Activated CD4-positive, alpha-beta T cell treated with anti-CD3 and anti-CD28 coated beads for 4 hours (primary cell): ENCODE measurements at regions not wholly inside any gene's neighbourhood (a gene's known extent, or its start where the extent isn't known, plus 50 kb on each side); places are given as distances from the start of the nearest gene placed in this dataset.

ENCODE experiments used
- DNase-seq, 2 donors: peaks; one replicate each; pipeline ENCODE4 v3.0.0-alpha.2; 2020

DNA sequence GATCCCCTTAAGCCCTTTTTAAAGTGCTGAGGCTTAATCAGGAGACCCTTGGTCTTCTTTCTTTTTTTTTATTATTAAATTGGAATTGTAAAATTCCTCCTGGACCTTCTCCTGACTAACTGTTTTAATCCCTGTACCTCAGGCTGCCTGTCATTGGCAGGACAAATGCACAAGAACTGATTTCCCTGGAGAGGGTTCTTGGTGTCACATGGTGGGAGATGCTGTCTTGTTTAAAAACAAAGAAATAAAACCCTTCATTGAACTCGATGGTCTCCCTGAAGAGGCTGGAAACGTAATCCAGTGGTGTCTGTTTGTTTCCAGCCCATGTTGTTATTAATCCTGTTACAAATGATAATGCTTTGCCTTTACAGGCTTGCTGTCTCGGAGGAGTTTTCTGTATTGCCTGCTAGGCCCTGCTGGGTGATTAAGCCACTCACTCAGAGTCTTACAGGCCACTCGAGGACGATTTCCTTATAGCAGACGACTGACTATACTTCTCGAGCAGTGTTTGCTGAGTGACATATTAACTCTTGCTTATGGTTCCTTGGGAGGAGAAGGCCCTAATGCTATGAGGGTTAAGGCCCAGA is 100.5 kb upstream of the MGAT5 start:
- no peak for DNase-seq

DNA sequence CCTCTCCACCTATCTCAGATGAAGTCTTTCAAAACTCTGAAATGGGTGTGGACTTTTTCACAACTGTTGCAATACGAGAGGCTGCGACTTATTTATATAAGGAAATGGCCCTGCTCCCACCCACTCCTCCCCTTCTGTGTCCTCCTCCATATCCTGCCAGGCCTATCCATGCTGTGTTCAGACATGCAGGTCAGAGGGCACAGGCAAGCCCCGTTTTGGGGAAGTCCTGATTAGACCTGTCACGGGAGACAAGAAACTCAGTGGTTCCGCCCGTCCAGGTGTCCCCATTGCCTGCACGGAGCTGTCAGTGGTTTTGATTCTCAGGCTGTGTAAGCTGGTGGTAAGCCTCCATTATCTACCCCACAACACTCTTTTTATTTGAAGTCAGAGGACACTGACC is 99.6 kb upstream of the MGAT5 start:
- DNase-seq = no peak

DNA sequence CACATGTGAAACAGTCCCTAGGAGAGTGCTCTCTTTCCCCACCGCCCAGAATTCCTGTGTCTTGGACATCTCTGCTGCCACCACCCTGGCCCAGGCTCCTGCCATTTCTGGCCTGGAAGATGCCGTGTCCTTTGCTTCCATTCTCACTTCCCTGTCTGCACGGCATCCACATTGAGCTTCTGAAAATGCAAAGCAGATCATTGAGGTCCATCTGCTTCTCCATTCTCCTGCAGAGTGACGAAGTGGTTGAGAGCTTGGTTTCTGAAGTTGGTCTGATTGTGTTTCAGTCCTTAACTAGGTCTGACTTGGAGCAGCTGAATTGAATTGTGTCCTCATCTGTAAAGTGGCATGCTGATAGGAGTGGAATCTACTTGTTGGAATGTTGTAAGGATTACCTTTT is 98.7 kb upstream of the MGAT5 start:
- no peak for DNase-seq

DNA sequence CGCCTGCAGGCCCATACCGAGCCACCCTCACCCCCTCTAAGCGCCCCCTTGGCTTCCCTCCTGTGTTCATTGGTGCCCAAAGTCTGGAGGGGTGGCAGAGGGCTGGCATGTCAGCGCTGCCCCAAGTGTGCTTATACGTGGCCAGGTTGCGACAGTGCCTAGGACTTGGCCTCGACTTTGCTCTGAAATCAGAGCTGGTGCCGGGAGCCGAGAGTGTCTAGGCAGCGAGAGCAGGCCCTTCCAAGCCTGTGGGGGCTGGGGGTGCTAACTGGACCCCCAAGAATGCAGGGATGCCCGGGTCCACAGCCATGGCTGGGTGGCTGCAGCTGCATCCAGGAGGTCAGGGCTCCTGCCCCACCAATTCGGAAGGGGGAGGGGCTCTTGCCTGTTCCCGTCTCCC is 95.6 kb upstream of the MGAT5 start:
- DNase-seq = no peak

DNA sequence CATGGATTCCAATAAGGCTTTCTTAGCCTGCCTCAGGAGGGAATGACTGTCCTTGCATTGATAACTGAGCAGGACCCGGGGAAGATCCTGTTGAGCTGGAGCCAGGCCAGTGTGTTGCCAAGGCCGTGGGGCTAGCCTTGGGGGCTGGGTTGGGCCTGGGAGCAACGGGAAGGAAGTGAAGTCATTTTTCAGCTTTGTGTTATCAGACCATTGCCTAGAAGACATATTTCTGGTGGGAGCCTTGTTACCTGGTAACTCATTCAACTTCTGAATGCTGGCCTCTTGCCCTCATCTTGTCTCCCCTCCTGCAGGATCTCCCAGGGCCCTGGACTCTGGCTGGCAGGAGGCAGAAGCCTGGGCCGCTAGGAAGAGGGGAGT is 92.7 kb upstream of the MGAT5 start:
- no peak for DNase-seq

DNA sequence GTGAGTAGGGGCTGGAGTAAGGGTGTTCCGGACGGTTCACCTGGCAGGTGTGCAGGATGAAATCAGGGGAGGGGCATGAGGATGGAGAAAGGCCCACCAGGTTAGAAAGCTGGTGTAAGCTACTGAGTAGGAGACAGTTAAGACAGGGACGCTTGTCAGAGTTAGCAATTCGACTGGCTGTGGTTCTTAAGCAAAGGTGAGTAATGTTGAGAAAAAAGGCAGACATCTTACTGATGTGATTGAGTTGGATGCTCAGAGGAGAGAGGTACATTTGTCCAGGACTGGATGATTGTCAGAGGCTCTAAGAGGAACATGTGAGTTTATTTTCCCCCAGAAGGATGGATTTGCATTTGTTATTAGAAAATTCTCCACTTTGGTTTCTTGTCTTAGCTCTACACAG is 90.5 kb upstream of the MGAT5 start:
- DNase-seq = no peak

DNA sequence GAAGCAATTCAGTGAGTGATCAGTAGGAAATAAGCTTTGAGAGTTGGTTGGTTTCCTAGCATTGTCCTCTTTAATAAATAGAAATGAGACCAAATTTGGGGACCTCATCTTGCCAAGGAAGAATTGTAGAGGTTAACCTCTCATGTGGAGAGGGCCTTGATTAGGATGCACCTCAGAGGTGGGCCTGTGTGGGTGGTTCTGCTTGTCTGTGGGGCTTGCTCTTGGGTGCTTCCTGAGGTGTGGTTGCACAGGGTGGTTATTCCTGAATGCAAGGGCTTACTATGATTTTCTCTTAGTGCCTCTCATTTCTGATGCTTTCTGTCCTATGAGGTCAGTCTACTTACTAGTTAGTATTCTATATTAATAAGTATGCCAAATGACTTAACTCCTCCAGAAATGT is 89.6 kb upstream of the MGAT5 start:
- DNase-seq = no peak

DNA sequence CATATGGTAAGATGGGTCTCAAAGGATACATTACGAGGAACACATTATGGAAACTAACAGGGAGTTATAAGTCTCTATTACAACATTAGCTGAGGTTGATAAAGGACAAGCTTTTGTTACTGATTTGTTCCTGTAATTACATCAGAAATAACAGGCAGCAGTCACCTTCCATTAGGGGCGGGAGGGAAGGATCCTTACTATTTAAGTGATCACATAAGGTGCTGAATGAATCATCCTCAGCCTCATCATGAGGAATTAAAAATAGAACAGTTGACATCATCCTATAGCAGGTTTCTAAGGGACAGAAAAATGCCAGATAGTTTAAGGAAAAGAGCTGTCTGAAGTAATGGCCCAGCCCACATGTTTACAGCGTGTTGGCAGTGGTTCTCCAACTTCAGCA is 86.9 kb upstream of the MGAT5 start:
- no peak for DNase-seq

DNA sequence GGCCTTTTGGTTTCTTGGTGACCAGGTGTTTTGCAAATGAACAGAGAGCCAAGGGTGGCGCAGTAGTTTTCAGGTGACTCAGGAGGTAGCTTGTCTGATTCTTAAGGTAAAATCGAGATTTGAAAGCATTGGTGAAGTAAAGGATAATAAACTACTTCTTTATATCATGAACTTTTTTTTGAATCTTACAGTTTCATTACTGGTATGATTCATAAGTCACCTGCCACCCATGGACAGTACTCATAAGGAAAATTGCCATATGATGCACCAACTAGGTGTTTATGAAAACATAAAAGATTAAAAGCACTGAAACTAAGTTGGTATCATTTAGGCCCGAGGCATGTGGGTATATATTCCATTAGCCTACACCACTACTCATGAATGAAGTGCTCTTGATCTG is 84.1 kb upstream of the MGAT5 start:
- DNase-seq = no peak

DNA sequence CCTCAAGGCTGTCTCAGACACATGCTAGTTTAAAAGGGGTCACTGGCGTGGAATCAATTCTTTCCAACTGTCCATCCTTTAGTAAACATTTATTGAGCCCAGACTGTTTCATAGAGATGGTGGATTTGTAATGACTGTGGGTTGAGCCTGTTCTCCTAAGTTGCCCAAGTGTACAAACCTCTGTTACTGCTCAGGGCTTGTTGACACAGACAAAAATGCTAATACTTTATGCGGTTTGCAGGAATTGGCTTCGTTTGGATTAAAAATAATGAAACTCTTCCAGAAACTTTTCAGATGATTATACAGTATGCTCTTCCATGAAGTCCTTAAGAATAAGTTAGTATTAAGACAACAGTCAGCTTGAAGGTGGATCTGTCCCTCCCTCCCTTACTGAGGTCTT is 83.6 kb upstream of the MGAT5 start:
- no peak for DNase-seq

DNA sequence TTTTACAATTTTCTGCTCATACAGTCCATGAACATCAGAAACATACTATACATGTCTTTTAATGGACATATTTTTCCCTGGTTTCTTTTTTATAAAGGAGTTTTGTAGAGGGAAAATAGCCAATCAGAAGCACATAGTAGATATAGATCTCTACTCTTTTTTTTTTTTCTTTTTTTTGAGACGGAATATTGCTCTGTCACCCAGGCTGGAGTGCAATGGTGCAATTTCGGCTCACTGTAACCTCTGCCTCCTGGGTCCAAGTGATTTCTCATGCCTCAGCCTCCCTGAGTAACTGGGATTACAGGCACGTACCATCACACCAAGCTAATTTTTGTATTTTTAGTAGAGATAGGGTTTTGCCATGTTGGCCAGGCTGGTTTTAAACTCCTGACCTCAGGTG is 83.2 kb upstream of the MGAT5 start:
- DNase-seq = no peak

DNA sequence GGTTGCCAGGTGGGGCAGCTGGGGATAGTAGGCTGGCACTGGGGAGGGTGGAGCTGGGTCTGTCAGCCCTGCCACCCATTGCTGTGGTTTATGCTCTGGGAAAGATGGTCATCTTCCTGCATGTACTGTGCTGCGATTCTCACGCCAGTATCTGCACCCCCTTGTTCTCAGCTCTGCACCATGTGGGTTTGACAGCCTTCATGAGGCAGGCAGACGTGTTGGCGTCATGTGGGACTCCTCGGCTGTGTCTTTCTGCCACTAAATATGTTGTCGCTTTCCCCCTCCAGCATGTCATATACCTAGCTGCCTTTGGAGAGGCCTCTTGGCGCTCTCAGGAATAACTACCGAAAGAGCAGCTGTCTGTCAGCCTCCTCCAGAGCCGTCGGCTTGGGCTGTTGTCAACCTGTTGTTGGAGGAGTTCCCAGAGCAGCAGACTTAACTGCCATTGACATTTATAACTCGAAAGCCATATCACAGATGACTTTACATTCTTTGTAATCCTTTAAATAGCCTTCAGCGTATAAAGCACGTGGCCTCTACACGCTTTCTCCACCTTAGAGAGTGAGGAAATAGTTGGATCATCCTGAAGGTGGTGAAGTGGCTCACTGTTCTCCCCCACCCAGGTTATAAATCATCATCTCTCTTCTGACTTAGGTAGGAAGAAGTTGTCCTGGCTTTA is 80.4 kb upstream of the MGAT5 start:
- no peak for DNase-seq

DNA sequence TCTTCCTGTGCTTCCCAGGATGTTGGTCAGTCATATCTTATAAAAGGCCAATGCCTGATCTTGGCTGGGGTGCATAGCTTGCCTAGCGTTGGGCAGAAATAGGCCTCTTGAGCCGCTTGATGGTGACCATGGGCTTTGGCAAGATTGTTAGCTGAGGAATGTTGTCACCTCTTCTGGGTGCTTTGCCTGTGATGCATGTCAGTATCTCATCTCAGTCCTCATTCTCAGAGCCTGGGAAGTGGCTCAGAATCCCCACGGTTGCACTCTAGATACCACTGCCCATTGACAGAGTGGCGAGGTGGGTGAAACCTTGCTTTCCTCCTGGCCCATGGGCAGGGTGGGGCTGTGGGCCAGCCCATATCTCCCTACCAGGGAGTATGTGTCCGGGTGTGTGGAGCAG is 79.2 kb upstream of the MGAT5 start:
- DNase-seq = no peak

DNA sequence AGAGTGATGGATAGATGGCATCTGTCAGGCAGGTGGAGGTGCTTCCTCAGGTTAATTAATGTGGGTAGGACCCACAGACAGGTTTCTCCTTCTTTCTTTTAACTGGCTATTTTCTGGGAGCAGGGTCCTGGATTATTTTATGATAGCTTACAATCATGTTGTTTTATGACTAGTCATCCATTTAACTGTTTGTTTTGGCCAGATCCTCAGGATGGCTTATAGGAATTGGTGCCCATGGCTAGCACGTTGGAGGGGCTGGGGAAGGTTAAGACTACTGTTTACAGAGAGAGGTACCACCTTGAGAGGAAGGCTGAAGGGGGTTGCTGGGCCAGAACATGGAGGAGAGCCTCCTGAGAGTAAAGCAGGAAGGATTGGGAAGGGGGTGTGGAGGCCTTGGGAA is 78.0 kb upstream of the MGAT5 start:
- DNase-seq = no peak

DNA sequence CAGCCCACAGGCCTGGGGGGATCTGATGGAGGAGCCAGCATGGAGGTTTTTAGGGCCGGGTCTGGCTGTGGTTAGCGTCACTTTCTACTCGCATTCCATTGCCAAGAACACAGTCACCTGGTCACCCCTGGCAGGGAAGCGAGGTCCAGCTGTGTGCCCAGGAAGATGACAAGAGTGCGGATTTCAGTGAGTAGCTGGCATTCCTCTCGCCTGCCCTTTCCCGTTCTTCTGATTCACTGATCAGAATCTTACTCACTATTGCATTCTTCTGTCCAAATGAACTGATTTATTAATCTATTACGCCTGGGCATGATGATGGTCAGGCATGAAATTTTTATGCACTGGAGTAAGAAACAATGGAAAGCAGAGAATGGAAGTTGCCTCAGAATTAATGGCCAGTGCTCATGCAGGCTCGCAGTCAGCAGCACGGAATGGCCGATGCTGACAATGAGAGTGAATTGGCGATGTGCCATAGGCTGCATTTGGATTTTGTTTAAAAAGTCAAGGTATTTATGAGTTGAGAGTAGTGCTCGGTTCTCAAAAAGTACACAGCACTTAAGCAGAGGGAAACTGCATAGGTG is 76.4 kb upstream of the MGAT5 start:
- DNase-seq = no peak

DNA sequence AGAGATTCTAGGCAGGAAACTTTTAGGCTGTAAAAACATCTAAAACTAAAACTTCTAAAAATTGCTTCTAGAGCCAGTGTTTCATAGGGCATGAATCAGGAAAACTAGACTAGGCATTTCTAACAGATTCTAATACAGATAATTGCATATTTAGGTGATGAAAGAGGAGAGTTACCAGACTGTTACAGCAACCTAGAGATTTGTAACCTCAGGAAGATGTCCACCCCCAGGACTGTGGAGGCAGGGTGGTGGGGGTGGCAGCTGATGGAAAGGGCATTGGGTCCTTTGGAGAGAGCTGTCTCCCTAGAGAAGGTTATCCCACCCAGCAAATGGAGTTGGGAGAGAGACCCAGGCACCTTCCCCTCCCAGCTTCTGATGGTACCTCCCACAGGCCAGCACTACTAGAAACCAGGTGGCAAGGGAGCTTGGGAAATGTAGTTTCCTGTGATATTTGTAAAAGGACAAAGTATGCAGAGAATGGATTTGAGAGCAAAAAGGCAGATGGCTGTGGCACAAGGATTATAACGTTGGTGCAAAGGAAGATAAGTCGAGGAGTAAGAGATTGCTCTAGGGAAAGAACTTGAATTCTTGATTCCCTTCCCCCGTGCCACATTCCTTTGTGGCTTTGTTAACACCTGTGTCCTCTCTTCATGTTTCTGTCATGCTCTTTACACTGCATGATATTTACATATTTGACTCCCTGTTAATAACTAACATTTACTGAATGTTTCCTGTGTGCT is 75.6 kb upstream of the MGAT5 start:
- no peak for DNase-seq

DNA sequence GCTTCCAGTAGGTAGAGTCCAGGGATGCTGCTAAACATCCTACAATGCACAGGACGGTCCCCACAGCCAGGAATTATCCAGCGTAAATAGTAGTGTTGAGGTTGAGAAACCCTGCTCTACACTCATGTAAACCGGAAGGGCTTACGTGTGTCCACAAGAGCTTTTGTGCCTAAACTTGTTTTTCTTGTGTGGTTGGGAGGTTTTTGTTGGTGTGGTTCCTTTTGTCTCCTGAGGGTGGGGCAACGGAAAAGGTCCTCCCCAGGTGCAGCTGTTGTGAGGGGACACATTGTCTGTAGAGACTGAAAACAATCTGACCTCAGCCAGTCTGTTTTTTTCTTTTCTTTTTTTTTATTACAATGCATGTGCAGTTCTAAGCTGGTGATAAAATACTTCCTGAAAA is 72.7 kb upstream of the MGAT5 start:
- DNase-seq = peak in 1 of 2 donors; percentile 24

DNA sequence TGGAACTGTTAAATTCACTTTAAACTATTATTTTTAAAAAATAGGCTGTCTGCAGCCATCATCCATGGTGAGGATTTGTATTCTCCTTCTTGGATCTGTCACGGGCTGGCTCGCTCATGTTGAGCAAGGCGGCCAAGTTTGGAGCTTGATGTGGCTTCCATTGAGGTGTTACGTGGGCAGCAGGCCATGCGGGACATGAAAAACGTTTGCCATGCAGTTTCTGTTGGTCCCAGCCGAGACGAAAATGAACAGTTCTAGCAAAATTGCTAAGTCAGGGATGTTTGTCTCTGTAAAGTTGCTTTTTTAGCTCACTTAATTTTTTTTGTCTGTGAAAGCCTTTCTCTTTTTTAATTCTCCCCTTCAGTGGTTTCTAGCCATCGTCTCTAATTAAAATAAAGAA is 70.2 kb upstream of the MGAT5 start:
- no peak for DNase-seq

DNA sequence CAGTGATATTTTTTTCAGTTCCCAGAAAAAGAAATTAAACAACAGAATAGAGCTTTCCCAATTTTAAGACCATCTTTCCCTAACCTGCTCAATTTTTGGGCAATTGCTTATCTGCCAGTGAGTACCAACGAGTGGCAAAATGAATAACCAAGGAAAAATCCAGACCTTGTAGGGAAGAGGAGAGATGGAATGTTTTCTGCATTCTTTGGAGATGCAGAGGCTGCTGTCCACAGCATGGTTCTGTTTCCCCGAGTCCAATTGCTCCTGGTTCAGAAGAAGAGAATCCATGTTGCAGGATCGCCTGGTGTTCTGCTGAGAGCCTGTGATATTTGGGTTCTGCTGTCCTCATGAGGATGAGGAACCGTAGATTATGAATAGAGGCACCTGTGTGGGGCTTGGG is 68.2 kb upstream of the MGAT5 start:
- DNase-seq = no peak

DNA sequence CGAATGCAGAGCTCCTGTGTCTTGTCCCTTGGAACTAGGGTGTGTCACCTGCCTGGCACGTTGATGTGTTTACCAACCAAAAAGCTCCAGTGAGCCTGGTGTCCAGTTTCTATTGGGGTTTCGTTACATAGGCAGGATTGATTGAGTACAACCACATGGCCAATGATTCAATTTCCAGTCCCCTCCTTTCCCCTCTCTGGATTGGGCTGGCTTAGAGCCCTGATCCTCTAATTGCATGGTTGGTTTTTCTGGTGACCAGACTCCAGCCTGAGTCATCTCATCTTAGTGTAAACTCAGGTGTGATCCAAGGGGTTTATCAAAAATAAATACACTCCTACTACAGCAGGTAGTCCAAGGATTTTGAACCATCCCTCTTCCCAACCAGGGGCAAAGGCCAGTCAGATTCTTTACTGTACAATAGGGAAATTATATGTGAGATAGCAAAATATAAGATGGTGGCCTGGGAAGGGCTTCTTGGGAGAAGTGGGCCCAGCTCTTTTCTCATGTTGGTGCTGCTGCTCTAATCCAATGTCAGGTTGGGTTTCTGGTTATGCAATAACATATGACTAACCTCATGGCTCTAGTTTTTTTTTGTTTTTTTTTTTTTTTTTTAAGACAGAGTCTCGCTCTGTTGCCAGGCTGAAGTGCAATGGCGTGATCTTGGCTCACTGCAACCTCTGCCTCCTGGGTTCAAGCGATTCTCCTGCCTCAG is 64.7 kb upstream of the MGAT5 start:
- DNase-seq = no peak

DNA sequence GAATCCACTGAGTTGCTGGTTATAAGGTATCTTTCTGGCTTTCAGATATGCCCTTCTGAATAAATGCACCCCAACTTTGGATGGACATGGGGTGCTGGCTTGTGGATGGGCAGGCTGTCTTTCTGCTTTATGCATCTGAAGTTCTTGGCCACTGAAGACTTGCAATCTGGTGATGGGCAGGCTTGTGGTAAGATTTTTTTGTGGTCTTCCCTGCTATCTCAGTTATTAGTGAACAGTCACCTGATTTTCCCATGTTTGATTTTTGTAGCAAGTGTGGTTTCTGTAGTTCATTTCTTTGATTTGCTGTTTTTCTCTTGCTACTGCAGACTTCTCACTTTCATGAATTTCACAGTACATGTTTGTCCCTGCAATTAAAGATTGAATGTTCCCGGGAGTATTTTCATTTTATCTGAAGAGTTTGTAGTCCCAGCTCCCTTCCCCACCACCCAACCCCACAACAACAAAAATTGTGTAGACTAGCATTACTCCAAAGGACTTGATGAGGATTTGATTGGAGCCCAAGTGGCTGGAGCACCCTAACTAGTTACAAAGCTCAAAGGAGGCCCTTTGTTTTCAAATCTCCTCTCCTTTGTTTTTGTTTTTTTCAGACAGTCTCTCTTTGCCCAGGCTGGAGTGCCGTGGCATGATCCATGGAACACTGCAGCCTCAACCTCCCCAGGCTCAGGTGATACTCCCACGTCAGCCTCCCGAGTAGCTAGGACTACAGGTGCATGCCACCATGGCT is 63.6 kb upstream of the MGAT5 start:
- DNase-seq = no peak

DNA sequence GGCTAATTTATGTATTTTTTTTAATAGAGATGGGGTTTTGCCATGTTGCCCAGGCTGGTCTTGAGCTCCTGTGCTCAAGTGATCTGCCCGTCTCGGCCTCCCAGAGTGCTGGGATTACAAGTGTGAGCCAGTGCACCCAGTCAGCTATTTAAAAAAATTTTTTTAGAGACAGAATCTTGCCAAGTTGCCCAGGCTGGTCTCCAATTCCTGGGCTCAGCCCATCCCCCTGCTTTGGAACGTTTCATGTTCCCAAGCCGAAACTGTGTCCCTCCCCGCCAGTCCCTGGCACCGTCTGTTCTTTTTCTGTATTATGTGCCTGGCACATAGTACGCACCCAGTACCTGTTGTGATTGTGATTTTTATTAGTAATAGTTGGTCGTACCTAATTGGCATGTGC is 63.1 kb upstream of the MGAT5 start:
- DNase-seq = no peak

DNA sequence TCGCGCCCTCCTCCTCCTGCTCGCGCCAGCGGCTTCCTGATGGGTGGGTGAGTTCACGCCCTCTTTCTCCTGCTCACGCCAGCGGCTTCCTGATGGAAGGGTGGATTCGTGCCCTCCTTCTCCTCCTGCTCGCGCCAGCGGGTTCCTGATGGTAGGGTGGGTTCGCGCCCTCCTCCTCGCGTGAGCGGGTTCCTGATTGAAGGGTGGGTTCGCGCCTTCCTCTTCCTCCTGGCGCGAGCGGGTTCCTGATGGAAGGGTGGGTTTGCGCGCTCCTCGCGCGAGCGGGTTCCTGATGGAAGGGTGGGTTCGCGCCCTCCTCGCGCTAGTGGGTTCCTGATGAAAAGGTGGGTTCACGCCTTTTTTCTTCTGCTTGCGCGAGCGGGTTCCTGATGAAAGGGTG is 62.0 kb upstream of the MGAT5 start:
- DNase-seq = no peak
